H1 (cell line): ENCODE measurements at regions not wholly inside any gene's neighbourhood (a gene's known extent, or its start where the extent isn't known, plus 50 kb on each side); places are given as distances from the start of the nearest gene placed in this dataset.

Experiments used
- CTCF ChIA-PET: fragments of 300-600 bp; sonication (Branson Sonifier 250); formaldehyde crosslinking; loops from one replicate; lab custom pipeline; 2021; ENCODE audit not compliant: partially characterized antibody; lab: Charles Lee
- POLR2A ChIA-PET: fragments of 300-600 bp; sonication (Branson Sonifier 250); formaldehyde crosslinking; loops from one replicate; lab custom pipeline; 2021; ENCODE audit warnings: inconsistent platforms; ENCODE audit not compliant: partially characterized antibody; lab: Charles Lee
- DNase-seq, 2 experiments: peaks; one replicate each; pipeline versions ENCODE4 v3.0.0 to v3.0.0-alpha.2; 2010 to 2022; ENCODE audit warnings: low spot score in 2 of 2, low read depth in 1 of 2, mixed read lengths in 1 of 2
- FAIRE-seq: peaks from 2 replicates; lab custom pipeline; 2011; peaks lifted over from hg19 to GRCh38; lab: Jason Lieb, UNC
- H2AFZ ChIP-seq: 2 replicates; pipeline ENCODE4 v1.8.1; 2012; ENCODE audit warnings: low read length, inconsistent platforms
- H2AK5ac ChIP-seq: 2 replicates; pipeline ENCODE4 v1.6.1; 2013; ENCODE audit warnings: low read depth, low read length
- H2BK120ac ChIP-seq: replicated peaks from 2 replicates; pipeline ENCODE3; 2013; ENCODE audit warnings: low read depth, low read length, inconsistent platforms
- H2BK12ac ChIP-seq: 2 replicates; pipeline ENCODE4 v1.6.1; 2013; ENCODE audit warnings: low read depth, low read length
- H2BK15ac ChIP-seq: 2 replicates; pipeline ENCODE4 v1.6.1; 2013; ENCODE audit warnings: low read length
- H2BK20ac ChIP-seq: 2 replicates; pipeline ENCODE4 v1.6.1; 2013; ENCODE audit warnings: low read length
- H2BK5ac ChIP-seq: 2 replicates; pipeline ENCODE4 v1.6.1; 2013; ENCODE audit warnings: low read depth, low read length
- H3K14ac ChIP-seq: 2 replicates; pipeline ENCODE4 v1.6.1; 2013; ENCODE audit warnings: inconsistent platforms; ENCODE audit not compliant: insufficient read length
- H3K18ac ChIP-seq: 2 replicates; pipeline ENCODE4 v1.6.1; 2013; ENCODE audit warnings: low read length; ENCODE audit errors: extremely low read depth
- H3K23ac ChIP-seq: 2 replicates; pipeline ENCODE4 v1.6.1; 2013; ENCODE audit warnings: inconsistent platforms; ENCODE audit not compliant: insufficient read length
- H3K23me2 ChIP-seq: 2 replicates; pipeline ENCODE4 v1.6.1; 2013; ENCODE audit warnings: low read depth, low read length
- H3K27ac ChIP-seq: 2 replicates; pipeline ENCODE4 v1.6.1; 2011; ENCODE audit warnings: low read depth, low read length, inconsistent platforms
- H3K27me3 ChIP-seq, 4 experiments: replicated peaks in 1 of 4; 1 replicate in 1 of 4; 2 replicates in 3 of 4; pipeline versions ENCODE4 v1.6.1 to v1.8.1; 2011 to 2013; ENCODE audit warnings: low read length in 3 of 4, mild to moderate bottlenecking in 3 of 4, inconsistent platforms in 2 of 4, mixed read lengths in 2 of 4, moderate library complexity in 1 of 4; ENCODE audit not compliant: control insufficient read depth in 3 of 4, insufficient read depth in 3 of 4; ENCODE audit errors: extremely low read depth in 1 of 4
- H3K36me3 ChIP-seq, 4 experiments: 2 replicates each; pipeline versions ENCODE4 v1.6.1 to v1.8.1; 2011 to 2013; ENCODE audit warnings: mild to moderate bottlenecking in 4 of 4, low read length in 3 of 4, moderate library complexity in 2 of 4, control low read depth in 1 of 4, inconsistent platforms in 1 of 4; ENCODE audit not compliant: insufficient read depth in 4 of 4, control insufficient read depth in 2 of 4
- H3K4ac ChIP-seq: replicated peaks from 2 replicates; pipeline ENCODE3; 2013; ENCODE audit warnings: low read length, low read depth, mixed read lengths, inconsistent platforms; ENCODE audit not compliant: insufficient read length
- H3K4me1 ChIP-seq, 4 experiments: replicated peaks in 1 of 4; 1 replicate in 1 of 4; 2 replicates in 3 of 4; pipeline versions ENCODE4 v1.6.1 to v1.8.1; 2011 to 2013; ENCODE audit warnings: low read length in 3 of 4, inconsistent platforms in 2 of 4, mixed read lengths in 1 of 4; ENCODE audit not compliant: insufficient read depth in 4 of 4, control insufficient read depth in 3 of 4
- H3K4me2 ChIP-seq, 2 experiments: 2 replicates each; pipeline versions ENCODE4 v1.6.1 to v1.8.1; 2011 to 2013; ENCODE audit warnings: low read depth in 2 of 2, low read length in 2 of 2, control low read depth in 1 of 2, inconsistent platforms in 1 of 2, mild to moderate bottlenecking in 1 of 2; ENCODE audit not compliant: insufficient read depth in 1 of 2
- H3K4me3 ChIP-seq, 4 experiments: fragments of 200-600, 300-600 bp in 1 of 4; sonication (generic), shearing (Covaris generic), sonication (Bioruptor Twin) in 1 of 4; 2 replicates each; pipeline versions ENCODE4 v1.5.1 to v1.8.1; 2011 to 2016; ENCODE audit warnings: low read length in 4 of 4, low read depth in 3 of 4, control low read depth in 2 of 4, inconsistent platforms in 2 of 4, mild to moderate bottlenecking in 2 of 4, mixed read lengths in 1 of 4, moderate library complexity in 1 of 4; ENCODE audit not compliant: insufficient read depth in 2 of 4; ENCODE audit errors: extremely low read depth in 1 of 4
- H3K56ac ChIP-seq: replicated peaks from 2 replicates; pipeline ENCODE3; 2013; ENCODE audit warnings: low read depth, mild to moderate bottlenecking, mixed read lengths, low read length, inconsistent platforms; ENCODE audit not compliant: insufficient read length
- H3K79me1 ChIP-seq: 2 replicates; pipeline ENCODE4 v1.6.1; 2013; ENCODE audit warnings: low read depth, low read length, control low read depth
- H3K79me2 ChIP-seq, 2 experiments: 2 replicates each; pipeline versions ENCODE4 v1.6.1 to v1.8.1; 2012 to 2013; ENCODE audit warnings: low read length in 2 of 2, mild to moderate bottlenecking in 2 of 2, inconsistent platforms in 1 of 2; ENCODE audit not compliant: insufficient read depth in 2 of 2, control insufficient read depth in 1 of 2
- H3K9ac ChIP-seq, 4 experiments: replicated peaks in 1 of 4; 1 replicate in 1 of 4; 2 replicates in 3 of 4; pipeline versions ENCODE4 v1.6.1 to v1.8.1; 2011 to 2013; ENCODE audit warnings: low read depth in 3 of 4, low read length in 3 of 4, control low read depth in 2 of 4, mild to moderate bottlenecking in 2 of 4, moderate library complexity in 2 of 4, inconsistent platforms in 1 of 4; ENCODE audit errors: extremely low read depth in 1 of 4
- H3K9me3 ChIP-seq, 2 experiments: 2 replicates each; pipeline versions ENCODE4 v1.6.1 to v1.8.1; 2012 to 2013; ENCODE audit warnings: mild to moderate bottlenecking in 2 of 2, moderate library complexity in 2 of 2, control low read depth in 1 of 2, inconsistent platforms in 1 of 2, low read depth in 1 of 2, low read length in 1 of 2, mixed read lengths in 1 of 2; ENCODE audit not compliant: insufficient read depth in 2 of 2
- H4K20me1 ChIP-seq, 2 experiments: replicated peaks in 1 of 2; 2 replicates each; pipeline versions ENCODE3 to v1.8.1; 2011 to 2013; ENCODE audit warnings: inconsistent platforms in 2 of 2, low read length in 2 of 2, mild to moderate bottlenecking in 1 of 2; ENCODE audit not compliant: insufficient read depth in 2 of 2, control insufficient read depth in 1 of 2
- H4K5ac ChIP-seq: 2 replicates; pipeline ENCODE4 v1.6.1; 2013; ENCODE audit warnings: low read length, low read depth, mixed read lengths, inconsistent platforms; ENCODE audit not compliant: insufficient read length
- H4K8ac ChIP-seq: 2 replicates; pipeline ENCODE4 v1.8.0; 2013; ENCODE audit warnings: mild to moderate bottlenecking, moderate library complexity, low read length, inconsistent platforms; ENCODE audit not compliant: insufficient read depth; ENCODE audit errors: extremely low read depth
- H4K91ac ChIP-seq: replicated peaks from 2 replicates; pipeline ENCODE3; 2013; ENCODE audit warnings: low read length, mixed read lengths, inconsistent platforms; ENCODE audit not compliant: insufficient read length
- BCL11A ChIP-seq, 2 experiments: IDR thresholded peaks; one replicate each; pipeline ENCODE4 v1.6.1; 2011; ENCODE audit warnings: low read depth in 2 of 2, low read length in 2 of 2, mild to moderate bottlenecking in 2 of 2
- CHD2 ChIP-seq: IDR thresholded peaks from 2 replicates; pipeline ENCODE4 v1.6.1; 2012; ENCODE audit warnings: low read length, improper control_type of control experiment
- E2F6 ChIP-seq: IDR thresholded peaks from 2 replicates; pipeline ENCODE4 v1.6.1; 2012; ENCODE audit warnings: inconsistent platforms
- HDAC6 ChIP-seq: IDR thresholded peaks from one replicate; pipeline ENCODE4 v1.7.1; 2012; ENCODE audit warnings: low read depth, mild to moderate bottlenecking, inconsistent platforms, low read length, moderate library complexity
- JUND ChIP-seq: IDR thresholded peaks from 2 replicates; pipeline ENCODE4 v1.6.1; 2011; ENCODE audit warnings: mild to moderate bottlenecking, improper control_type of control experiment, low read length
- MAFK ChIP-seq: IDR thresholded peaks from 2 replicates; pipeline ENCODE4 v1.6.1; 2012; ENCODE audit warnings: low read depth, mild to moderate bottlenecking, improper control_type of control experiment, low read length
- PHF8 ChIP-seq: fragments of 200-600 bp; sonication (generic); conservative IDR thresholded peaks from 2 replicates; pipeline ENCODE4 v1.7.1; 2012; ENCODE audit warnings: low read depth, mild to moderate bottlenecking, inconsistent platforms, low read length, moderate library complexity
- SP4 ChIP-seq: IDR thresholded peaks from 2 replicates; pipeline ENCODE4 v1.6.1; 2012; ENCODE audit warnings: low read length, inconsistent platforms
- TAF1 ChIP-seq: IDR thresholded peaks from 2 replicates; pipeline ENCODE4 v1.6.1; 2011; ENCODE audit warnings: mild to moderate bottlenecking, low read depth, low read length
- TAF7 ChIP-seq: optimal IDR thresholded peaks from 2 replicates; pipeline ENCODE3; 2011; ENCODE audit warnings: low read depth, mild to moderate bottlenecking, inconsistent platforms, low read length, moderate library complexity, borderline replicate concordance
- YY1 ChIP-seq: IDR thresholded peaks from 2 replicates; pipeline ENCODE4 v1.6.1; 2011; ENCODE audit warnings: low read depth, mild to moderate bottlenecking, low read length
- WGBS, 2 experiments: shearing (Covaris generic) in 1 of 2; methylation state at CpG; one replicate each; pipeline versions ENCODE4 v1.1.6 to v1.1.7; 2013 to 2015; ENCODE audit warnings: low lambda C conversion rate in 2 of 2, mixed read lengths in 2 of 2, inconsistent platforms in 1 of 2, low coverage in 1 of 2, missing lambda C conversion rate in 1 of 2; ENCODE audit not compliant: insufficient replicate concordance in 2 of 2, insufficient coverage in 1 of 2, insufficient read length in 1 of 2; ENCODE audit errors: extremely low coverage in 1 of 2, missing lambda C conversion rate in 1 of 2; 5-methylcytosine and 5-hydroxymethylcytosine counted together

DNA sequence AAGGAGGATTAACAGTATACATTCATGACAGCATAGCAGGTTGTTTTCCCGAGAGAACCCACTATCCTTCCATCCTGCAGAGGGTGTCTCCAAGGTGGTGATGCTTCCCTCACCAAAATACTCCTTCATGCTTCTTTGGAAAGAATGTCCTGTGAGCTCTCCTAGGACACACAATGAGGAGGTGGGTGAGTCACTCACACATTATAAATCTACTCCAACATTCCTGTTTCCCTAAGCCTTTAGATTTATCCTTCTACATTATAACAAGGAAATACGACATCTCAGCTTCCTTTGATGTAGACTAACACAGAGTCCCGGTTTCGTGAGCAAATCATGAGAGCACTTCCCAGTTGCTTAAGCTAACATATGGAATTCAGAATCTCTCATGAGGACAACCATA, 689.7 kb upstream of the CELF2 start:
- Histone ChIP-seq H3K14ac (no peak overlapping the region), H4K8ac (no peak overlapping the region), H3K56ac (no peak overlapping the region), H2BK20ac (no peak overlapping the region), H2BK12ac (no peak overlapping the region), H3K79me2 (no peaks in the 10 kb centered on the region), H3K4me3 (no peak overlapping the region), H4K5ac (no peak overlapping the region), H3K23me2 (no peaks in the 10 kb centered on the region), H2BK15ac (no peak overlapping the region), H3K27me3 (no peaks in the 10 kb centered on the region), H4K20me1 (no peaks in the 10 kb centered on the region), H2AFZ (peak overlapping the region; percentile 4; the same call in 1 of the 2 replicates), H3K9me3 (no peaks in the 10 kb centered on the region), H3K9ac (no peak overlapping the region), H2BK5ac (no peak overlapping the region), H3K4me1 (peaks cover 0 to 2% (median under 1%) of the 10 kb centered on the region in 4 experiments; a peak in 2 of 7 replicates), H3K36me3 (no peaks in the 10 kb centered on the region), H2BK120ac (no peak overlapping the region), H3K23ac (no peak overlapping the region), H3K79me1 (no peaks in the 10 kb centered on the region), H3K4me2 (no peak overlapping the region), H3K18ac (no peak overlapping the region), H2AK5ac (no peak overlapping the region), H3K27ac (no peak overlapping the region), H4K91ac (no peak overlapping the region), H3K4ac (no peak overlapping the region)
- POLR2A ChIA-PET, result no interaction called here
- CTCF ChIA-PET, result no interaction called here
- no peak for FAIRE-seq
- DNase-seq, result no peak
- TF ChIP-seq PHF8 (no peak), JUND (no peak), TAF1 (no peak), SP4 (no peak), HDAC6 (no peak), MAFK (no peak), E2F6 (no peak), YY1 (no peak), TAF7 (no peak), BCL11A (IDR thresholded peaks at IDR 0.05; ENCODE audit: low read depth in 2 of 2, low read length in 2 of 2) (no peak), CHD2 (no peak)
- WGBS, 2 experiments, result 97% methylated on average over 4 of the region's 4 CpGs; no CpG with 5 or more reads in 1 of the 2 experiments
